ENCODE measurements at regions not wholly inside any gene's neighbourhood (a gene's known extent, or its start where the extent isn't known, plus 50 kb on each side); places are given as distances from the start of the nearest gene placed in this dataset.

DNA sequence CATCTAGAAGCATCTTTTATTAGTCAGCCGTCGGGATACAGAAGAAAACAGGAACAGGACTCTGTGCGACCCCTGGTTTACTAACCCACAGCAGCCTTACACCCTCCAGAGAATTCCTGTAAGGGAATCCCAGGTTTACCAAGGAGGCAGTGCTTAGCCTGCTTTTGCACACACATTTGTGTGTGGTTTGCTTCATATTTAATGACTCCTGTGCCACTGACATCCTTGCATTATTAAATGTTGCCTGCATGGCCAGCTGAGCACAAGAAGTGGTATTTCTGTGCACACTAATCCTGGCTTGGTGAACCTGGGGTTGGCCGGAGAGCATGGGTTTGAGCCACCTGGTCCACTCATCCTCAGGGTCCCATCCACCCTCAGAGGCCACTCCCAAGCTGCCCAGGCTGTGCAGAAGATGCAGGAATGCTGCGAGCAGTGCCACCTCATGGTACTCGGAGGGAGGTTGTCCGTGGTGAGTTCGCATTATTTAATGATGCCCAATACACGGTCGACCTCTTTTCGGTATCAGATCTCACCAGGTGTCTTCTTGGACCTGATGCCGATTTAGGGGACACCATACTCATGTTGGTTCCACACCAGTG lies 152.4 kb upstream of the RTL1 start:
- Histone ChIP-seq H3K9me3 (ENCODE audit: insufficient read depth, low read depth, low read length) (no peaks in the 10 kb centered on the region), H3K4me3 (ENCODE audit: insufficient read depth, low read depth, low read length) (no peak overlapping the region), H3K79me2 (ENCODE audit: insufficient read depth, low read length) (peaks cover 6% of the 10 kb centered on the region), H3K27me3 (ENCODE audit: insufficient read depth, low read length) (no peaks in the 10 kb centered on the region), H3K9ac (ENCODE audit: low read length) (no peak overlapping the region), H3K27ac (ENCODE audit: low read depth, low read length) (peak overlapping the region; percentile 6), H3K4me1 (ENCODE audit: insufficient read depth, low read length) (peaks cover 35% of the 10 kb centered on the region), H3K36me3 (ENCODE audit: insufficient read depth, low read length) (peaks cover 51% of the 10 kb centered on the region), H4K20me1 (ENCODE audit: insufficient read depth, low read length) (peaks cover 80% of the 10 kb centered on the region), H3K4me2 (ENCODE audit: low read length) (peak overlapping the region; percentile 8), H2AFZ (ENCODE audit: low read depth, low read length) (no peak overlapping the region)
- peaks cover 15% of the 10 kb centered on the region for H3K9me3 Mint-ChIP-seq (ENCODE audit: unreplicated experiment)
- no peak for DNase-seq (ENCODE audit: low read depth)
- peaks cover 2% of the 10 kb centered on the region for H3K27me3 Mint-ChIP-seq (ENCODE audit: low read depth, unreplicated experiment)
- peaks cover 9% of the 10 kb centered on the region for H3K4me1 Mint-ChIP-seq (ENCODE audit: low read depth, unreplicated experiment)
- H3K36me3 Mint-ChIP-seq (ENCODE audit: low read depth, unreplicated experiment) = peaks cover 66% of the 10 kb centered on the region
- H3K27ac Mint-ChIP-seq (ENCODE audit: unreplicated experiment) = no peak overlapping the region
- no peak for FAIRE-seq
- H3K4me3 Mint-ChIP-seq (ENCODE audit: unreplicated experiment) = no peak overlapping the region
- TF ChIP-seq, protein P1, sequence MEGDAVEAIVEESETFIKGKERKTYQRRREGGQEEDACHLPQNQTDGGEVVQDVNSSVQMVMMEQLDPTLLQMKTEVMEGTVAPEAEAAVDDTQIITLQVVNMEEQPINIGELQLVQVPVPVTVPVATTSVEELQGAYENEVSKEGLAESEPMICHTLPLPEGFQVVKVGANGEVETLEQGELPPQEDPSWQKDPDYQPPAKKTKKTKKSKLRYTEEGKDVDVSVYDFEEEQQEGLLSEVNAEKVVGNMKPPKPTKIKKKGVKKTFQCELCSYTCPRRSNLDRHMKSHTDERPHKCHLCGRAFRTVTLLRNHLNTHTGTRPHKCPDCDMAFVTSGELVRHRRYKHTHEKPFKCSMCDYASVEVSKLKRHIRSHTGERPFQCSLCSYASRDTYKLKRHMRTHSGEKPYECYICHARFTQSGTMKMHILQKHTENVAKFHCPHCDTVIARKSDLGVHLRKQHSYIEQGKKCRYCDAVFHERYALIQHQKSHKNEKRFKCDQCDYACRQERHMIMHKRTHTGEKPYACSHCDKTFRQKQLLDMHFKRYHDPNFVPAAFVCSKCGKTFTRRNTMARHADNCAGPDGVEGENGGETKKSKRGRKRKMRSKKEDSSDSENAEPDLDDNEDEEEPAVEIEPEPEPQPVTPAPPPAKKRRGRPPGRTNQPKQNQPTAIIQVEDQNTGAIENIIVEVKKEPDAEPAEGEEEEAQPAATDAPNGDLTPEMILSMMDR (IDR thresholded peaks at IDR 0.05; ENCODE audit: insufficient read depth, low read depth, low read length) = no peak
- TF ChIP-seq EZH2 (IDR thresholded peaks at IDR 0.05; ENCODE audit: insufficient read depth, low read length) = no peak

DNA sequence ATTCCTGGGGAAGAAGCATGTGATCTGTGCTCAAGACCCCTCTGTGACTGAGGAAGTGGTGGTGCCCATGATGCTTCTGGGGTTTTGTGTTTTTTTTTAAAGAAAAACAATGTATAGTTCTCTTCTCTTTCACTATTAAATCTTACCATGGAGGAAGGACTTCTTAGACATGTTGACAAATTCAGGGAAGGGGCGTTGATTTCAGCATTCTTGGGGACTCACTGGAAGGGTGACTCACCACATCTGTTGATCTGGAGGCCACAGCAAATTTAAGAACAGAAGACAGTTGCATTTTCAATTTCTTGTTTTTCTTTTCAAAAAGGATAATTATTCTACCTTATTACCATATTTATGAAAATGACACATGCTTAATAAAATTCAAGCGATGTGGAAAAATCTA lies 152.9 kb upstream of the RTL1 start:
- Histone ChIP-seq H4K20me1 (ENCODE audit: insufficient read depth, low read length) (peaks cover 81% of the 10 kb centered on the region), H3K9me3 (ENCODE audit: insufficient read depth, low read depth, low read length) (no peaks in the 10 kb centered on the region), H3K27me3 (ENCODE audit: insufficient read depth, low read length) (no peaks in the 10 kb centered on the region), H3K4me3 (ENCODE audit: insufficient read depth, low read depth, low read length) (no peak overlapping the region), H3K36me3 (ENCODE audit: insufficient read depth, low read length) (peaks cover 52% of the 10 kb centered on the region), H3K27ac (ENCODE audit: low read depth, low read length) (no peak overlapping the region), H3K4me1 (ENCODE audit: insufficient read depth, low read length) (peaks cover 35% of the 10 kb centered on the region), H3K4me2 (ENCODE audit: low read length) (peak overlapping the region; percentile 8), H2AFZ (ENCODE audit: low read depth, low read length) (no peak overlapping the region), H3K79me2 (ENCODE audit: insufficient read depth, low read length) (peaks cover 6% of the 10 kb centered on the region), H3K9ac (ENCODE audit: low read length) (no peak overlapping the region)
- Mint-ChIP-seq H3K4me1 (ENCODE audit: low read depth, unreplicated experiment) (peaks cover 9% of the 10 kb centered on the region), H3K4me3 (ENCODE audit: unreplicated experiment) (no peak overlapping the region), H3K36me3 (ENCODE audit: low read depth, unreplicated experiment) (peaks cover 65% of the 10 kb centered on the region), H3K9me3 (ENCODE audit: unreplicated experiment) (peaks cover 15% of the 10 kb centered on the region), H3K27ac (ENCODE audit: unreplicated experiment) (no peak overlapping the region), H3K27me3 (ENCODE audit: low read depth, unreplicated experiment) (peaks cover 2% of the 10 kb centered on the region)
- no peak for FAIRE-seq
- no peak for TF ChIP-seq EZH2 (IDR thresholded peaks at IDR 0.05; ENCODE audit: insufficient read depth, low read length)
- TF ChIP-seq, protein P1 (IDR thresholded peaks at IDR 0.05; ENCODE audit: insufficient read depth, low read depth, low read length) = no peak
- no peak for DNase-seq (ENCODE audit: low read depth)

DNA sequence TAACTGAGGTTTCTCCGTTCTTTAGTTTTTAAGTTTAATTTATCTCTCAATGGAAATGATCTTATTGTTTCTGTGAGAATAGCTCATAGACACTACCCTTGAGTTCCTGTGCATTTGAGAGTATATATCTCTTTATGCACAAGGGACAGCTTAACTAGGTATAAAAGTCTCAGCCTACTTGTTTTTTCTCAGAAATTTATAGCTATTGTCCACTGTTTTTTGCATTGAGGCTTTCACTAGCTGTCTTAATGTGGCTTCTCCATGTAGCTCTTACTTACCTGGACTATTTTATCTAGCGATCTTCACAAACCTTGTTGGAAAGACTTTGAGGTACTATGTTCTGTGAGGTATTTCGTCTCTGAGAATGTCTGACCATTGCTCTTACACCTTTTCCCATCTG lies 153.9 kb upstream of the RTL1 start:
- Histone ChIP-seq H3K36me3 (ENCODE audit: insufficient read depth, low read length) (peaks cover 45% of the 10 kb centered on the region), H3K4me2 (ENCODE audit: low read length) (no peak overlapping the region), H3K4me1 (ENCODE audit: insufficient read depth, low read length) (peaks cover 35% of the 10 kb centered on the region), H3K4me3 (ENCODE audit: insufficient read depth, low read depth, low read length) (no peak overlapping the region), H2AFZ (ENCODE audit: low read depth, low read length) (no peak overlapping the region), H3K27ac (ENCODE audit: low read depth, low read length) (no peak overlapping the region), H4K20me1 (ENCODE audit: insufficient read depth, low read length) (peaks cover 83% of the 10 kb centered on the region), H3K9me3 (ENCODE audit: insufficient read depth, low read depth, low read length) (no peaks in the 10 kb centered on the region), H3K27me3 (ENCODE audit: insufficient read depth, low read length) (no peaks in the 10 kb centered on the region), H3K9ac (ENCODE audit: low read length) (no peak overlapping the region), H3K79me2 (ENCODE audit: insufficient read depth, low read length) (peaks cover 6% of the 10 kb centered on the region)
- Mint-ChIP-seq H3K36me3 (ENCODE audit: low read depth, unreplicated experiment) (peaks cover 59% of the 10 kb centered on the region), H3K4me1 (ENCODE audit: low read depth, unreplicated experiment) (peaks cover 9% of the 10 kb centered on the region), H3K4me3 (ENCODE audit: unreplicated experiment) (no peak overlapping the region), H3K27ac (ENCODE audit: unreplicated experiment) (no peak overlapping the region), H3K9me3 (ENCODE audit: unreplicated experiment) (peaks cover 12% of the 10 kb centered on the region), H3K27me3 (ENCODE audit: low read depth, unreplicated experiment) (peaks cover 2% of the 10 kb centered on the region)
- TF ChIP-seq, protein P1 (IDR thresholded peaks at IDR 0.05; ENCODE audit: insufficient read depth, low read depth, low read length) = no peak
- TF ChIP-seq EZH2 (IDR thresholded peaks at IDR 0.05; ENCODE audit: insufficient read depth, low read length) = no peak
- FAIRE-seq (no peak), DNase-seq (ENCODE audit: low read depth) (no peak)

Measured in astrocyte (in vitro differentiated cells and primary cell).